ENCODE measurements at regions not wholly inside any gene's neighbourhood (a gene's known extent, or its start where the extent isn't known, plus 50 kb on each side); places are given as distances from the start of the nearest gene placed in this dataset.

DNA sequence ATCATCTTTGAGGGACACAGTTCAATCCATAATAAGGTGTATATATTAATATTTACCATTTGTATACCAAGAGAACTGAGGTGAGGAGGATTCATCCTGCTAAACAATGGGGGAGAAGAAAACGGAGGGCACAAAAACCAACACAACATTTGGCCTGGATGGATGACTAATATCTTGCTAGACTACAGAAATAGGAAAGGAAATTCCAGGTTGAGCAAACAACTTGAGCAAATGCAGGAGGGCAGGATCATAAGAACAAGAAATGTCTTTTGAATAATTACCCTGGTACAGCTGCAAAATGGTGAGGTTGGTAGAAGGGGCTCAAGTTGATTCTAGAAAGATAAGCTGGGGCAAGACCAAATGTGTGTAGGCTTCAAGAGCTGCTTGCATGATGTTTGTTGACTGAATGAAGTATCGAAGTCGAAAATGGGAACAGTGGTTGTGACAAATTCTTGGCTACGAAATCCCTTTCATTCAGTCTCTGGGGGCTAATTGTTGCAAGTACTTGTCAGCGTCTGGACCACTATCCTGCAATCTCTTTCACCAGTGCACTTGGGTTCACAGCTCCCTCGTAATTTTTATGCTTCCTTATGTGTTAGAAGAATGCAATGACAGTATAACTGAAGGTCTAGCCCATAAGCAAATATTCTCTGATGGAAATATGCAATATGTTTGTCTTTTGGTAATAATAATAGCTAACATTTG lies 176.2 kb downstream of the PTEN start:
- Mint-ChIP-seq H3K9me3 (peaks cover 5% of the 10 kb centered on the region), H3K27me3 (no peaks in the 10 kb centered on the region), H3K4me3 (no peak overlapping the region), H3K4me1 (ENCODE audit: unreplicated experiment) (peaks cover 23% of the 10 kb centered on the region), H3K36me3 (no peaks in the 10 kb centered on the region), H3K27ac (no peak overlapping the region)
- DNase-seq (ENCODE audit: extremely low spot score, unreplicated experiment): no peak
- TF ChIP-seq, protein P1, sequence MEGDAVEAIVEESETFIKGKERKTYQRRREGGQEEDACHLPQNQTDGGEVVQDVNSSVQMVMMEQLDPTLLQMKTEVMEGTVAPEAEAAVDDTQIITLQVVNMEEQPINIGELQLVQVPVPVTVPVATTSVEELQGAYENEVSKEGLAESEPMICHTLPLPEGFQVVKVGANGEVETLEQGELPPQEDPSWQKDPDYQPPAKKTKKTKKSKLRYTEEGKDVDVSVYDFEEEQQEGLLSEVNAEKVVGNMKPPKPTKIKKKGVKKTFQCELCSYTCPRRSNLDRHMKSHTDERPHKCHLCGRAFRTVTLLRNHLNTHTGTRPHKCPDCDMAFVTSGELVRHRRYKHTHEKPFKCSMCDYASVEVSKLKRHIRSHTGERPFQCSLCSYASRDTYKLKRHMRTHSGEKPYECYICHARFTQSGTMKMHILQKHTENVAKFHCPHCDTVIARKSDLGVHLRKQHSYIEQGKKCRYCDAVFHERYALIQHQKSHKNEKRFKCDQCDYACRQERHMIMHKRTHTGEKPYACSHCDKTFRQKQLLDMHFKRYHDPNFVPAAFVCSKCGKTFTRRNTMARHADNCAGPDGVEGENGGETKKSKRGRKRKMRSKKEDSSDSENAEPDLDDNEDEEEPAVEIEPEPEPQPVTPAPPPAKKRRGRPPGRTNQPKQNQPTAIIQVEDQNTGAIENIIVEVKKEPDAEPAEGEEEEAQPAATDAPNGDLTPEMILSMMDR (conservative IDR thresholded peaks at IDR 0.05): no peak

GRCh38 chr10:88041243-88042159 lies 178.1 kb downstream of the PTEN start:
- H3K36me3 Mint-ChIP-seq: no peaks in the 10 kb centered on the region
- peaks cover 5% of the 10 kb centered on the region for H3K9me3 Mint-ChIP-seq
- peaks cover 33% of the 10 kb centered on the region for H3K4me1 Mint-ChIP-seq (ENCODE audit: unreplicated experiment)
- TF ChIP-seq, protein P1 (conservative IDR thresholded peaks at IDR 0.05): no peak
- peak overlapping the region; percentile 23 for H3K4me3 Mint-ChIP-seq
- no peak for DNase-seq (ENCODE audit: extremely low spot score, unreplicated experiment)
- H3K27me3 Mint-ChIP-seq: no peaks in the 10 kb centered on the region
- H3K27ac Mint-ChIP-seq: peak overlapping the region; percentile 44

DNA sequence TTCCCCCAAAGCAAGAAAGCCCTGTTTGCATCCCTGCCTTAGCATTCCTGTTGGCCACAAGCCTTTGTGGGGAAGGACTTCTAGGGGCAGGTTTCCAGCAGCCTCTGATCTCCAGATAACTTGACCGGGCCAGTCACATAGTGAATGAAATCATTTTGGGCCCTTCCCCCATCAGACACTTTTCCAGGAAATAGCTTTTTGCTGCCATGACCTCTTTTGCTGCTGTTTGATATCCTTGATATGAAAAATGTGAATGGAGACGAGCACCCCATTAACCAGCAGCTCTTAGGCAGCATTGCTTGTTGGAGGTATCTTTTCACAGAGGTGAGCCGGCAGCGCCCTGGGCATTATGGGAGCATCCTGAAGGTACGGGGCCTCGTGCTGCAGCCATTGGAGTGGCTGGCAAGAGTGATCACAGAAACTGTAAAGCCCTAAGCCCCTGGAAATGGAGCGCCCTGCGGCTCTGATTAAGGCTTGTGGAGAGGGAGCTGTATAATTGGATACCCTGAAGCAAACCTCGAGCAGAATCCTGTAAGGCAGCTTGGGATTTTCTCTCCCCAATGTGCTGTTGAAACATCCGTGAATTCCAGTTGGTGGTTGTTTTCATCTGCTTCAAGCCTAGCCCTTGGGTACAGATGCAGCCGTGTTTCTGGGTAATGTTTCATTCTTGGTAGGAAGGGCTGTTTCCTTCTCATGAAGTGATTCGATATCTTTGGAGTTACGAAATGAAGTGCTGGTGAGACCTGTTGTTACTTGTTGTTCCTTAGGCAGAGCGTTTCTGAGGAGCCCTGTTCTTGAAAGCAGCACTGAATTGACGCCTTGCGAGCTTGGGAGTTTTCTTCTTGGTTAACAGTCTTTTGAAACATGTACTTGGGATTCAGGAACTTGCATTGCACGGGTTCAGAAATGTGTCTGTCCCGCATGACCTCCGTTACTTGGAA lies 179.0 kb downstream of the PTEN start:
- no peaks in the 10 kb centered on the region for H3K36me3 Mint-ChIP-seq
- peaks cover 5% of the 10 kb centered on the region for H3K9me3 Mint-ChIP-seq
- TF ChIP-seq, protein P1 (conservative IDR thresholded peaks at IDR 0.05): no peak
- no peak for DNase-seq (ENCODE audit: extremely low spot score, unreplicated experiment)
- H3K27ac Mint-ChIP-seq: peak overlapping the region; percentile 44
- H3K4me1 Mint-ChIP-seq (ENCODE audit: unreplicated experiment): peaks cover 33% of the 10 kb centered on the region
- H3K4me3 Mint-ChIP-seq: peak overlapping the region; percentile 23
- no peaks in the 10 kb centered on the region for H3K27me3 Mint-ChIP-seq

DNA sequence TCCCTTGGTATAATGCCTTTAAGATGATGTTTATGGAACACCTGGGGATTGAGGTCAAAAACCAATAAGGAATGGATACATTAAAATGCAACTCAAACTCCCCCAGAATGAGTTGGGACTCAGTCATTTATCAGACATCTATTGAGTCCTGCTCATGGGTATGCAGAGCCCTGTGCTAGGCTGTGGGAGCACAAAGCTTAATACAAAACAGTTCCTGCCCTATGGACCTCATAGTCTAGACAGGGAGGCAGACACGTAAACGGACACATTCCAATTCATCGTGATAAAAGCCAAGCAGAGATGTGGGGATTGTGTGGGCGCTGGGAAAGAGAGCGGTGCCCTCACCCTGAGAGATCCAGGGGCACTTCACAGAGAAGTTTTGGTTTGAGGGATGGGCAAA lies 181.7 kb downstream of the PTEN start:
- TF ChIP-seq, protein P1 (conservative IDR thresholded peaks at IDR 0.05): no peak
- no peak for DNase-seq (ENCODE audit: extremely low spot score, unreplicated experiment)
- H3K27me3 Mint-ChIP-seq: no peaks in the 10 kb centered on the region
- no peaks in the 10 kb centered on the region for H3K36me3 Mint-ChIP-seq
- peaks cover 33% of the 10 kb centered on the region for H3K4me1 Mint-ChIP-seq (ENCODE audit: unreplicated experiment)
- no peak overlapping the region for H3K27ac Mint-ChIP-seq
- H3K9me3 Mint-ChIP-seq: peaks cover 5% of the 10 kb centered on the region
- no peak overlapping the region for H3K4me3 Mint-ChIP-seq

Data from type B pancreatic cell (in vitro differentiated cells).